ENCODE measurements at regions not wholly inside any gene's neighbourhood (a gene's known extent, or its start where the extent isn't known, plus 50 kb on each side); places are given as distances from the start of the nearest gene placed in this dataset.

DNA sequence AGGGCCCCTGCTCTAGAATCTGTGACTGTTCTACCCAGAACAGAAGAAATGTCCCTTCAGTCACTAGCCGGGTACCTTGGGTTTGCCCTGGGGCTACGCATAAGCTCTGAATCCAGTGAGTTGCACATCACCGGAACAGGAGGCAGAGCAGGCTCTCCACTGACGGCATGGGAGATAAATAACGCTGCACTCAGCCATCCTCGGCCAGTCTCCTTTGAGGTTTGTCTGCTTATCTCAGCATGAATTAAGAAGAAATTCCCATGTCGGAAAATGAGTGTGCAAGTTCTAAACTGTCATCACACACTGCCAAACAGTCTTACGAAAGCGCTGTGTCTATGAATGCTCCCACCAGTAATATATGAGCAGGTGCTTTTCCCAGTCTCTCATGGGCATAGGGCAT lies 90.8 kb downstream of the FAM50B start:
- TF ChIP-seq, protein P1, sequence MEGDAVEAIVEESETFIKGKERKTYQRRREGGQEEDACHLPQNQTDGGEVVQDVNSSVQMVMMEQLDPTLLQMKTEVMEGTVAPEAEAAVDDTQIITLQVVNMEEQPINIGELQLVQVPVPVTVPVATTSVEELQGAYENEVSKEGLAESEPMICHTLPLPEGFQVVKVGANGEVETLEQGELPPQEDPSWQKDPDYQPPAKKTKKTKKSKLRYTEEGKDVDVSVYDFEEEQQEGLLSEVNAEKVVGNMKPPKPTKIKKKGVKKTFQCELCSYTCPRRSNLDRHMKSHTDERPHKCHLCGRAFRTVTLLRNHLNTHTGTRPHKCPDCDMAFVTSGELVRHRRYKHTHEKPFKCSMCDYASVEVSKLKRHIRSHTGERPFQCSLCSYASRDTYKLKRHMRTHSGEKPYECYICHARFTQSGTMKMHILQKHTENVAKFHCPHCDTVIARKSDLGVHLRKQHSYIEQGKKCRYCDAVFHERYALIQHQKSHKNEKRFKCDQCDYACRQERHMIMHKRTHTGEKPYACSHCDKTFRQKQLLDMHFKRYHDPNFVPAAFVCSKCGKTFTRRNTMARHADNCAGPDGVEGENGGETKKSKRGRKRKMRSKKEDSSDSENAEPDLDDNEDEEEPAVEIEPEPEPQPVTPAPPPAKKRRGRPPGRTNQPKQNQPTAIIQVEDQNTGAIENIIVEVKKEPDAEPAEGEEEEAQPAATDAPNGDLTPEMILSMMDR (IDR thresholded peaks at IDR 0.05 in 8 of 11, conservative IDR thresholded peaks at IDR 0.05 in 3 of 11): no peak
- no peak for TF ChIP-seq POLR2AphosphoS5 (IDR thresholded peaks at IDR 0.05)
